AG04450 (cell line): ENCODE measurements at regions not wholly inside any gene's neighbourhood (a gene's known extent, or its start where the extent isn't known, plus 50 kb on each side); places are given as distances from the start of the nearest gene placed in this dataset.

Experiments
- CTCF ChIA-PET: fragments of 300-600, 350-600 bp; formaldehyde crosslinking; extraction: SDS; loops from one replicate; lab custom pipeline; 2022; ENCODE audit warnings: antibody characterized with exemption, inconsistent platforms; lab: Charles Lee
- POLR2A ChIA-PET: fragments of 350-600 bp; formaldehyde crosslinking; extraction: SDS; loops from one replicate; lab custom pipeline; 2021; ENCODE audit warnings: antibody characterized with exemption, inconsistent platforms; lab: Yijun Ruan, JAX
- DNase-seq: peaks from one replicate; pipeline ENCODE4 v3.0.0-alpha.2; 2011; ENCODE audit warnings: low read depth, low spot score
- H3K27ac ChIP-seq: one replicate; pipeline ENCODE4 v1.5.1; 2012; ENCODE audit warnings: low read depth, low read length, control low read depth
- H3K27me3 ChIP-seq: one replicate; pipeline ENCODE4 v1.6.0; 2012; ENCODE audit warnings: low read length; ENCODE audit not compliant: control insufficient read depth, insufficient read depth
- H3K4me3 ChIP-seq: 2 replicates; pipeline ENCODE4 v1.5.1; 2011; ENCODE audit warnings: mild to moderate bottlenecking, low read depth, low read length, control low read depth
- H3K9me3 ChIP-seq: 2 replicates; pipeline ENCODE4 v1.5.1; 2012; ENCODE audit warnings: low read length; ENCODE audit not compliant: control insufficient read depth, insufficient read depth
- TF ChIP-seq, protein P1 (sequence below): IDR thresholded peaks from 2 replicates; pipeline ENCODE4 v1.5.1; 2011; ENCODE audit warnings: low read depth, low read length, control low read depth, inconsistent platforms

DNA sequence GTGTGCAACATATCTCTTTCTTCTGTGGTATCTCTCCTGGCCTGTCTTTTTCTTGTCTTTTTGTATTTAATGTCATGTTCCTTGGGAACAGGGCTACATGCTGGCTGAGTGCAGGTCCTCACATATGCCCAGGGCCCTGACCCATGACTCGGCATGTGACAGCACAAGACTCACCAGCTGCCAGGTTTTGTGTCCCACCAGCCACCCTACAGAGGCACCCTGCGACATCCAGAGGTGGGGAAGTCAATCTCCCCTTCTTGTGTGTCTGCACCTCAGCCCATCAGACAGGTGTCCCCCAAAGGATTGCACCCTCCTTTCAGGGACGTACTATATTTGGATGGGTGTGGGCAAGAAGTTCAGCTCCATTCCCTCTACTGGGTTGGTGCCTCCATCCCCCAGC, 576.3 kb downstream of the RNF144B start:
- no peak overlapping the region for H3K27ac ChIP-seq
- POLR2A ChIA-PET = no interaction called here
- TF ChIP-seq, protein P1, sequence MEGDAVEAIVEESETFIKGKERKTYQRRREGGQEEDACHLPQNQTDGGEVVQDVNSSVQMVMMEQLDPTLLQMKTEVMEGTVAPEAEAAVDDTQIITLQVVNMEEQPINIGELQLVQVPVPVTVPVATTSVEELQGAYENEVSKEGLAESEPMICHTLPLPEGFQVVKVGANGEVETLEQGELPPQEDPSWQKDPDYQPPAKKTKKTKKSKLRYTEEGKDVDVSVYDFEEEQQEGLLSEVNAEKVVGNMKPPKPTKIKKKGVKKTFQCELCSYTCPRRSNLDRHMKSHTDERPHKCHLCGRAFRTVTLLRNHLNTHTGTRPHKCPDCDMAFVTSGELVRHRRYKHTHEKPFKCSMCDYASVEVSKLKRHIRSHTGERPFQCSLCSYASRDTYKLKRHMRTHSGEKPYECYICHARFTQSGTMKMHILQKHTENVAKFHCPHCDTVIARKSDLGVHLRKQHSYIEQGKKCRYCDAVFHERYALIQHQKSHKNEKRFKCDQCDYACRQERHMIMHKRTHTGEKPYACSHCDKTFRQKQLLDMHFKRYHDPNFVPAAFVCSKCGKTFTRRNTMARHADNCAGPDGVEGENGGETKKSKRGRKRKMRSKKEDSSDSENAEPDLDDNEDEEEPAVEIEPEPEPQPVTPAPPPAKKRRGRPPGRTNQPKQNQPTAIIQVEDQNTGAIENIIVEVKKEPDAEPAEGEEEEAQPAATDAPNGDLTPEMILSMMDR = no peak
- no peaks in the 10 kb centered on the region for H3K9me3 ChIP-seq
- H3K27me3 ChIP-seq = no peaks in the 10 kb centered on the region
- CTCF ChIA-PET = no interaction called here
- H3K4me3 ChIP-seq = no peak overlapping the region
- no peak for DNase-seq

DNA sequence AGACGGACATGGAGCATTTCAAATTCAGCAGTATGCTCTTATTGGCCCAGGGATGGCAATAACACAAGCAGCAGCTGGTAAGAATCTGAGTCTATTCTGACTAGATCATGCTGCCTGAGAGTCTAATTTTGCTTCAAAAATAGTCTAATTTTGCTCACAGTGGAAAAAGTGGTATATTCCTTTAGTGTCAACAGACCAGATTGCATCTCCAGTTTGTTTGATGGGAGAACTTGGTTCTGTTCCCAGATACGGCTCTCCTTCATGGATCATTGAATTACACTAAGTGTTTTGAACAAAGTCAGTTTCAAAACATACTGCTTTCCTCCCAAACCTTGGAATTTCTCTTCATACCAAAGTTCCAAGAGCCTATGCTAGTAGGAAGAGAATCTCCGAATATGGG, 586.1 kb downstream of the RNF144B start:
- CTCF ChIA-PET = interaction anchor here (0.9 kb wide), 1 partner anchor 18 kb away, joined by 5 read pairs; no protein-coding TSS in a partner anchor
- no peak for DNase-seq
- TF ChIP-seq, protein P1 = no peak
- Histone ChIP-seq H3K27ac (no peak overlapping the region), H3K27me3 (no peaks in the 10 kb centered on the region), H3K4me3 (no peak overlapping the region), H3K9me3 (no peaks in the 10 kb centered on the region)
- POLR2A ChIA-PET = no interaction called here

DNA sequence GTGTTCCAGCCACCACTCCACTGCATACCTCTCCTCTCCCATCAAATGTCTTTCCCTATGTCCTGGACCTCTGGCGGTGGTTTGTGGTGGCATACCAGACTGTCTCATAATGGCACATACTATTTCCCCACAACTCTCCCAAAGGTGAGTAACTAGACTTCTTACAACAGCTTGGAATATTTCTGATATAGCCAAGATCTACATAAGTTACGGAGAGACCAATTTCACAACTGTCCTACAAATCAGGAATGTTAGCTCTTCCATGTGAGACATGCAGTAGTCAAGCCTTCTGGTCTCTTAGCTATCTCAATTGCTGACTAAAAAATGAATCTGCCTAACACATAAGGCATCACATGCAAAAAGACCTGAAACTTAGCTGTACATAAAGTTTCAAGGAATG, 588.9 kb downstream of the RNF144B start:
- CTCF ChIA-PET = interaction anchor here (0.7 to 0.9 kb wide), 2 partner anchors 14 to 15 kb away, joined by 3 read pairs; no protein-coding TSS in a partner anchor
- H3K9me3 ChIP-seq = no peaks in the 10 kb centered on the region
- H3K27me3 ChIP-seq = no peaks in the 10 kb centered on the region
- H3K4me3 ChIP-seq = no peak overlapping the region
- POLR2A ChIA-PET = no interaction called here
- no peak overlapping the region for H3K27ac ChIP-seq
- DNase-seq = no peak
- TF ChIP-seq, protein P1 = no peak

DNA sequence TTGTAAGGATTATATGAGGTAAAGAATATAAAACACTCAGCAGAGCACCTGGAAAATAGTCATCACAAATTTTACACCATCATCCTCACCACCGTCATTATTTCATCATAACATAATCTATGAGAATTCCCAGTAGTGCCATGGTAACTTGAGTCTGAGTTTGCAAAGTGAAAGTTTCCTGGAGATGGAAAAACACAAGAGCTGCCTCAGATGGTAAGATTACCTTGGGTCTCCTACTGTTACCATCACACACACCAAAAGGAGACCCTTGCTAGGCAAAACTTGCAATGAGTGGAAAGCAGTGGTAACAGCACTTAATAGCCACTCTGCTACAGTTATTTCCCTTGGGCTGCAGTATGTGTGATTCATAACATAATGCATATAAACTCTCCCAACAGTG, 589.8 kb downstream of the RNF144B start:
- TF ChIP-seq, protein P1 = no peak

DNA sequence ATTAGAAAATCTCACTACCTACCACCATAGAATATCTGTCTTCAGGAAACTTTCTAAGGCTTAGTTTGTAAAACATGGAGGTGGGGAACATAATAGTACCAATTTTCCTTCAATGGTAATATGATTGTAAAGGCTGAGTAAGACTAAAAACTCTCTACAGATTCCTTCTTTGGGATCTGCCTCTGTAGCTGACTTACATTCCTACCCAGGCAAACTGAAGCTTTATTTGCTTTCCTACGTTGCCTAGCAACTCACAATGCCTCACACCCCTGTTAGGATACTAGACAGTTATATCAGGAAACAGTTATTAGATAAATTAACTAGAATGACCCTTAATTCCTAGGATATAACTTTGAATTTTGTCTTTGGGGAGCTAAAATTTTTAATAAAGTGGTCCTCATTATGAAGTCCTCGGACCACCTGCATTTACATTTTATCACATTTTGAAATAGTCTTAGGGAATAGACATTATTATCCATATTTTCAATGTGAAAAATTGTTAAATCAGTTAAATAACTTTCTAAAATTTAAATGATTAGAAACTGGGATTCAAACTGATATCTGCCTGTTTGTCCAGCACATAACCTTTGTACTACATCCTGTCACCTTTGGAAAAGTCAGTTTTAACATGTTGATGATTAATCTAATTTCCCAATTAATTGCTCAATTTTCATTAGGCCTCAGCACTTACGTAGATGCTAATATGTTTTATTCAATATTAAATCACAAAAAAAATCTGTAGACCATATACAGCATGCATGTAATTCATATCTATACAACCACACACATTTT, 591.4 kb downstream of the RNF144B start:
- ChIA-PET CTCF (no interaction called here), POLR2A (no interaction called here)
- Histone ChIP-seq H3K27me3 (no peaks in the 10 kb centered on the region), H3K9me3 (no peaks in the 10 kb centered on the region), H3K27ac (no peak overlapping the region), H3K4me3 (no peak overlapping the region)
- TF ChIP-seq, protein P1 = no peak
- DNase-seq = no peak

More for the DNA sequence above, 589.8 kb downstream of the RNF144B start:
- H3K27me3 ChIP-seq = no peaks in the 10 kb centered on the region
- no peaks in the 10 kb centered on the region for H3K9me3 ChIP-seq
- no peak for DNase-seq
- CTCF ChIA-PET = no interaction called here
- POLR2A ChIA-PET = no interaction called here
- H3K4me3 ChIP-seq = no peak overlapping the region
- no peak overlapping the region for H3K27ac ChIP-seq
